NCI-H82 (cell line): ENCODE measurements at regions not wholly inside any gene's neighbourhood (a gene's known extent, or its start where the extent isn't known, plus 50 kb on each side); places are given as distances from the start of the nearest gene placed in this dataset.
"Not testable (repeated sequence)": the region's sequence is repeated elsewhere in the genome, so short reads cannot be mapped to it uniquely, and the experiment has no call there.

Experiments used
- DNase-seq: peaks from one replicate; lab custom pipeline; 2025; lab: John Stamatoyannopoulos, UW

- no peak for DNase-seq
Observed at GRCh38 chr2:88860421-88861075, 169.1 kb downstream of the RPIA start.

GRCh38 chr2:88865801-88866371 lies 174.4 kb downstream of the RPIA start:
- no peak for DNase-seq

GRCh38 chr2:88866756-88867155 lies 175.3 kb downstream of the RPIA start:
- no peak for DNase-seq

- DNase-seq = no peak
Observed at GRCh38 chr2:88868861-88869260, 177.4 kb downstream of the RPIA start.

GRCh38 chr2:88870267-88870839 lies 178.9 kb downstream of the RPIA start:
- DNase-seq = no peak

GRCh38 chr2:88871336-88871735 lies 179.9 kb downstream of the RPIA start:
- DNase-seq = no peak

- no peak for DNase-seq
Observed at GRCh38 chr2:88873620-88874019, 182.1 kb downstream of the RPIA start.

GRCh38 chr2:88874063-88874657 lies 182.7 kb downstream of the RPIA start:
- peak; percentile 76 for DNase-seq

GRCh38 chr2:88875736-88876135 lies 184.3 kb downstream of the RPIA start:
- no peak for DNase-seq

GRCh38 chr2:88880441-88880953 lies 189.0 kb downstream of the RPIA start:
- DNase-seq = peak; percentile 73

GRCh38 chr2:88885275-88885674 lies 193.8 kb downstream of the RPIA start:
- DNase-seq = no peak

GRCh38 chr2:88885679-88886416 lies 194.4 kb downstream of the RPIA start:
- DNase-seq = no peak

GRCh38 chr2:88887466-88887865 lies 196.0 kb downstream of the RPIA start:
- not testable (repeated sequence) for DNase-seq

- DNase-seq = no peak
Observed at GRCh38 chr2:88892207-88892606, 200.7 kb downstream of the RPIA start.

GRCh38 chr2:88892788-88893187 lies 201.3 kb downstream of the RPIA start:
- DNase-seq = no peak

GRCh38 chr2:88896971-88897370 lies 205.5 kb downstream of the RPIA start:
- DNase-seq = no peak

- no peak for DNase-seq
Observed at GRCh38 chr2:88897715-88898114, 206.2 kb downstream of the RPIA start.

GRCh38 chr2:88903749-88904353 lies 212.4 kb downstream of the RPIA start:
- peak; percentile 67 for DNase-seq

- DNase-seq = no peak
Observed at GRCh38 chr2:88913280-88913679, 221.8 kb downstream of the RPIA start.

- DNase-seq = no peak
Observed at GRCh38 chr2:88919087-88919738, 227.7 kb downstream of the RPIA start.

GRCh38 chr2:88920399-88920798 lies 228.9 kb downstream of the RPIA start:
- DNase-seq = not testable (repeated sequence)
